WTC11 (cell line): ENCODE measurements at regions not wholly inside any gene's neighbourhood (a gene's known extent, or its start where the extent isn't known, plus 50 kb on each side); places are given as distances from the start of the nearest gene placed in this dataset.

Experiments used
- ATAC-seq: fragments of 200-7000 bp; cut with Tn5 transposase; 2 replicates; pipeline ENCODE4 v1.10.0; 2021; ENCODE audit warnings: mild to moderate bottlenecking, moderate library complexity
- CTCF ChIA-PET: fragments of 300-600 bp; sonication (Branson Sonifier 250); formaldehyde crosslinking; loops from one replicate; lab custom pipeline; 2021; ENCODE audit warnings: antibody characterized with exemption; lab: Charles Lee
- POLR2A ChIA-PET: fragments of 350-600 bp; sonication (Branson Sonifier 250); formaldehyde crosslinking; loops from one replicate; lab custom pipeline; 2021; ENCODE audit warnings: antibody characterized with exemption; lab: Charles Lee
- DNase-seq: peaks from one replicate; pipeline ENCODE4 v3.0.0; 2021; ENCODE audit warnings: low spot score
- H3K27ac Mint-ChIP-seq: 2 replicates; pipeline ENCODE4 v1.8.0; 2021; ENCODE audit warnings: mixed read lengths
- H3K27me3 Mint-ChIP-seq: 2 replicates; pipeline ENCODE4 v1.8.0; 2021; ENCODE audit warnings: low read depth, mild to moderate bottlenecking, moderate library complexity, mixed read lengths
- H3K36me3 Mint-ChIP-seq: 2 replicates; pipeline ENCODE4 v1.8.0; 2021; ENCODE audit warnings: mixed read lengths
- H3K4me1 Mint-ChIP-seq: 2 replicates; pipeline ENCODE4 v1.8.0; 2022; ENCODE audit warnings: mixed read lengths
- H3K4me3 Mint-ChIP-seq: 2 replicates; pipeline ENCODE4 v1.8.0; 2021; ENCODE audit warnings: mild to moderate bottlenecking, moderate library complexity, mixed read lengths
- H3K9me3 Mint-ChIP-seq: 2 replicates; pipeline ENCODE4 v1.8.0; 2021; ENCODE audit warnings: mixed read lengths
- ATF1 ChIP-seq: sonication (generic); formaldehyde crosslinking; IDR thresholded peaks from 2 replicates; pipeline ENCODE4 v1.8.1; 2023; ENCODE audit warnings: mild to moderate bottlenecking, moderate library complexity, missing genetic modification reagents
- ATF2 ChIP-seq: sonication (generic); formaldehyde crosslinking; IDR thresholded peaks from 2 replicates; pipeline ENCODE4 v1.8.1; 2022; ENCODE audit warnings: low read depth, missing genetic modification reagents, borderline replicate concordance
- CREM ChIP-seq: sonication (generic); formaldehyde crosslinking; IDR thresholded peaks from 2 replicates; pipeline ENCODE4 v1.8.1; 2022; ENCODE audit warnings: mild to moderate bottlenecking, missing genetic modification reagents, moderate library complexity
- E2F5 ChIP-seq: sonication (generic); formaldehyde crosslinking; IDR thresholded peaks from 2 replicates; pipeline ENCODE4 v1.8.1; 2022; ENCODE audit warnings: mild to moderate bottlenecking, moderate library complexity, missing genetic modification reagents
- ETV6 ChIP-seq: sonication (generic); formaldehyde crosslinking; IDR thresholded peaks from 2 replicates; pipeline ENCODE4 v1.8.1; 2022; ENCODE audit warnings: mild to moderate bottlenecking, missing genetic modification reagents
- FOXJ3 ChIP-seq: sonication (generic); formaldehyde crosslinking; IDR thresholded peaks from 2 replicates; pipeline ENCODE4 v1.9.0; 2021; ENCODE audit warnings: missing genetic modification reagents, mild to moderate bottlenecking, borderline replicate concordance
- FOXK1 ChIP-seq: sonication (generic); formaldehyde crosslinking; IDR thresholded peaks from 2 replicates; pipeline ENCODE4 v1.8.0; 2022; ENCODE audit warnings: mild to moderate bottlenecking, moderate library complexity, missing genetic modification reagents
- FOXP4 ChIP-seq: sonication (generic); formaldehyde crosslinking; IDR thresholded peaks from 2 replicates; pipeline ENCODE4 v1.8.0; 2022; ENCODE audit warnings: mild to moderate bottlenecking, missing genetic modification reagents
- GRHL2 ChIP-seq: fragments of 250-450 bp; sonication (Bioruptor Pico); IDR thresholded peaks from 2 replicates; pipeline ENCODE4 v1.8.0; 2022; ENCODE audit warnings: mild to moderate bottlenecking, moderate library complexity; ENCODE audit not compliant: insufficient replicate concordance, severe bottlenecking
- GTF2I ChIP-seq: fragments of 250-450 bp; sonication (Bioruptor Pico); conservative IDR thresholded peaks from 2 replicates; pipeline ENCODE4 v1.4.0; 2021; ENCODE audit warnings: mild to moderate bottlenecking
- IRF1 ChIP-seq: sonication (generic); formaldehyde crosslinking; IDR thresholded peaks from 2 replicates; pipeline ENCODE4 v1.8.0; 2023; ENCODE audit warnings: missing genetic modification reagents
- IRF2 ChIP-seq: sonication (generic); formaldehyde crosslinking; IDR thresholded peaks from 2 replicates; pipeline ENCODE4 v1.8.0; 2022; ENCODE audit warnings: low read depth, missing genetic modification reagents, borderline replicate concordance
- KAT7 ChIP-seq: sonication (generic); formaldehyde crosslinking; IDR thresholded peaks from 2 replicates; pipeline ENCODE4 v1.8.1; 2023; ENCODE audit warnings: missing genetic modification reagents, mild to moderate bottlenecking, borderline replicate concordance
- MLX ChIP-seq: sonication (generic); formaldehyde crosslinking; IDR thresholded peaks from 2 replicates; pipeline ENCODE4 v1.8.1; 2023; ENCODE audit warnings: mild to moderate bottlenecking, missing genetic modification reagents, moderate library complexity
- MYBL2 ChIP-seq: sonication (generic); formaldehyde crosslinking; IDR thresholded peaks from 2 replicates; pipeline ENCODE4 v1.8.1; 2023; ENCODE audit warnings: mild to moderate bottlenecking, moderate library complexity, missing genetic modification reagents
- NR1H2 ChIP-seq: sonication (generic); formaldehyde crosslinking; IDR thresholded peaks from 2 replicates; pipeline ENCODE4 v1.9.0; 2021; ENCODE audit warnings: mild to moderate bottlenecking, moderate library complexity, missing genetic modification reagents
- NR2C2 ChIP-seq: sonication (generic); formaldehyde crosslinking; IDR thresholded peaks from 2 replicates; pipeline ENCODE4 v1.8.0; 2022; ENCODE audit warnings: mild to moderate bottlenecking, missing genetic modification reagents
- NR3C1 ChIP-seq: sonication (generic); formaldehyde crosslinking; conservative IDR thresholded peaks from 2 replicates; pipeline ENCODE4 v1.8.1; 2023; ENCODE audit warnings: low read depth, mild to moderate bottlenecking, missing genetic modification reagents
- USF1 ChIP-seq: sonication (generic); formaldehyde crosslinking; IDR thresholded peaks from 2 replicates; pipeline ENCODE4 v1.8.0; 2022; ENCODE audit warnings: mild to moderate bottlenecking, missing genetic modification reagents
- ZMAT4 ChIP-seq: fragments of 250-450 bp; sonication (Bioruptor Pico); IDR thresholded peaks from 2 replicates; pipeline ENCODE4 v1.9.0; 2021; ENCODE audit warnings: mild to moderate bottlenecking
- ZNF396 ChIP-seq: fragments of 250-450 bp; sonication (Bioruptor Pico); IDR thresholded peaks from 2 replicates; pipeline ENCODE4 v1.8.0; 2021; ENCODE audit warnings: mild to moderate bottlenecking, moderate library complexity, borderline replicate concordance
- ZNF423 ChIP-seq: fragments of 250-450 bp; sonication (Bioruptor Pico); IDR thresholded peaks from 2 replicates; pipeline ENCODE4 v2.1.2; 2022; ENCODE audit warnings: mild to moderate bottlenecking, moderate library complexity
- ZNF671 ChIP-seq: fragments of 250-450 bp; sonication (Bioruptor Pico); IDR thresholded peaks from 2 replicates; pipeline ENCODE4 v1.8.0; 2021; ENCODE audit warnings: mild to moderate bottlenecking
- TF ChIP-seq, protein P1 (sequence below): fragments of 250-450 bp; sonication (Bioruptor Pico); IDR thresholded peaks from 2 replicates; pipeline ENCODE4 v1.9.0; 2021; ENCODE audit warnings: mild to moderate bottlenecking, borderline replicate concordance
- TF ChIP-seq, protein P2 (sequence below): sonication (generic); formaldehyde crosslinking; IDR thresholded peaks from 2 replicates; pipeline ENCODE4 v1.8.1; 2023; ENCODE audit warnings: mild to moderate bottlenecking, missing genetic modification reagents, moderate library complexity

GRCh38 chr10:47073967-47074366 lies 162.7 kb downstream of the PTPN20 start:
- no peak for TF ChIP-seq ETV6 (CRISPR knock-in tag)
- no peak for TF ChIP-seq KAT7
- TF ChIP-seq IRF2 (CRISPR knock-in tag), result no peak
- TF ChIP-seq, protein P1, sequence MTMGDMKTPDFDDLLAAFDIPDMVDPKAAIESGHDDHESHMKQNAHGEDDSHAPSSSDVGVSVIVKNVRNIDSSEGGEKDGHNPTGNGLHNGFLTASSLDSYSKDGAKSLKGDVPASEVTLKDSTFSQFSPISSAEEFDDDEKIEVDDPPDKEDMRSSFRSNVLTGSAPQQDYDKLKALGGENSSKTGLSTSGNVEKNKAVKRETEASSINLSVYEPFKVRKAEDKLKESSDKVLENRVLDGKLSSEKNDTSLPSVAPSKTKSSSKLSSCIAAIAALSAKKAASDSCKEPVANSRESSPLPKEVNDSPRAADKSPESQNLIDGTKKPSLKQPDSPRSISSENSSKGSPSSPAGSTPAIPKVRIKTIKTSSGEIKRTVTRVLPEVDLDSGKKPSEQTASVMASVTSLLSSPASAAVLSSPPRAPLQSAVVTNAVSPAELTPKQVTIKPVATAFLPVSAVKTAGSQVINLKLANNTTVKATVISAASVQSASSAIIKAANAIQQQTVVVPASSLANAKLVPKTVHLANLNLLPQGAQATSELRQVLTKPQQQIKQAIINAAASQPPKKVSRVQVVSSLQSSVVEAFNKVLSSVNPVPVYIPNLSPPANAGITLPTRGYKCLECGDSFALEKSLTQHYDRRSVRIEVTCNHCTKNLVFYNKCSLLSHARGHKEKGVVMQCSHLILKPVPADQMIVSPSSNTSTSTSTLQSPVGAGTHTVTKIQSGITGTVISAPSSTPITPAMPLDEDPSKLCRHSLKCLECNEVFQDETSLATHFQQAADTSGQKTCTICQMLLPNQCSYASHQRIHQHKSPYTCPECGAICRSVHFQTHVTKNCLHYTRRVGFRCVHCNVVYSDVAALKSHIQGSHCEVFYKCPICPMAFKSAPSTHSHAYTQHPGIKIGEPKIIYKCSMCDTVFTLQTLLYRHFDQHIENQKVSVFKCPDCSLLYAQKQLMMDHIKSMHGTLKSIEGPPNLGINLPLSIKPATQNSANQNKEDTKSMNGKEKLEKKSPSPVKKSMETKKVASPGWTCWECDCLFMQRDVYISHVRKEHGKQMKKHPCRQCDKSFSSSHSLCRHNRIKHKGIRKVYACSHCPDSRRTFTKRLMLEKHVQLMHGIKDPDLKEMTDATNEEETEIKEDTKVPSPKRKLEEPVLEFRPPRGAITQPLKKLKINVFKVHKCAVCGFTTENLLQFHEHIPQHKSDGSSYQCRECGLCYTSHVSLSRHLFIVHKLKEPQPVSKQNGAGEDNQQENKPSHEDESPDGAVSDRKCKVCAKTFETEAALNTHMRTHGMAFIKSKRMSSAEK (CRISPR knock-in tag), result no peak
- no peak for TF ChIP-seq NR1H2 (CRISPR knock-in tag)
- TF ChIP-seq MLX (CRISPR knock-in tag), result no peak
- no peak for TF ChIP-seq FOXK1
- no peak for TF ChIP-seq ZNF423
- no peak for TF ChIP-seq ATF1 (CRISPR knock-in tag)
- no peak for TF ChIP-seq ZMAT4 (CRISPR knock-in tag)
- no peak for TF ChIP-seq GTF2I
- TF ChIP-seq E2F5 (CRISPR knock-in tag), result no peak
- no peak overlapping the region for H3K27ac Mint-ChIP-seq
- no peaks in the 10 kb centered on the region for H3K36me3 Mint-ChIP-seq
- ATAC-seq (no peak), DNase-seq (no peak)
- H3K4me1 Mint-ChIP-seq, result no peaks in the 10 kb centered on the region
- H3K27me3 Mint-ChIP-seq, result no peaks in the 10 kb centered on the region
- no peak overlapping the region for H3K4me3 Mint-ChIP-seq
- CTCF ChIA-PET, result interaction anchor here (2.4 kb wide), 1 partner anchor 49 kb away, joined by 10 read pairs; no protein-coding TSS in a partner anchor
- POLR2A ChIA-PET, result no interaction called here
- H3K9me3 Mint-ChIP-seq, result peaks cover 7% of the 10 kb centered on the region

DNA sequence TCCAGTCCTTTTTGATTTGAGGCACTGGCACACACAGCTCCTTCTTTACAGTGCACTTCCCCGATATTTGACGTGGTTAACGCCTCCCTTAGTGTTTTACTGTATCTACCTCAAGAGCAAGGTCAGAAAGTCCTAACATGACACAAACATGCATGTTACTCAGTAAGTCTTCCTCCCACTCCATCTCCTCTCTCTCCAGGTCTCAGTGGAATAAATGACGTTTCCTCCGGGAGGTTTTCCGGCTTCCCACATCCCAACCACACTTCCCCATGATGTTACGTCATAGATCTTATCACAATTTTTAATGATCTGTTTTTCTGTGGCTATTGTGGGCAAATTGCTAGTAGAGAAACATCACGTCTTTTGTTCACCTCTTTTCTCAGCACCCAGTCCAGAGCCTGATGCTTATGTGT lies 165.7 kb downstream of the PTPN20 start:
- Mint-ChIP-seq H3K9me3 (peaks cover 18% of the 10 kb centered on the region), H3K4me3 (no peak overlapping the region), H3K36me3 (no peaks in the 10 kb centered on the region), H3K4me1 (no peaks in the 10 kb centered on the region), H3K27ac (no peak overlapping the region), H3K27me3 (no peaks in the 10 kb centered on the region)
- ATAC-seq (no peak), DNase-seq (no peak)
- ChIA-PET CTCF (no interaction called here), POLR2A (no interaction called here)
- TF ChIP-seq CREM (CRISPR knock-in tag) (no peak), FOXP4 (CRISPR knock-in tag) (no peak), ZNF396 (CRISPR knock-in tag) (no peak), GRHL2 (CRISPR knock-in tag) (no peak), ATF1 (CRISPR knock-in tag) (no peak), USF1 (CRISPR knock-in tag) (no peak), NR3C1 (CRISPR knock-in tag) (no peak), NR2C2 (CRISPR knock-in tag) (no peak), FOXJ3 (no peak), ATF2 (no peak), IRF1 (CRISPR knock-in tag) (no peak), MYBL2 (CRISPR knock-in tag) (no peak), ETV6 (CRISPR knock-in tag) (no peak), ZNF671 (CRISPR knock-in tag) (no peak)
- TF ChIP-seq, protein P2, sequence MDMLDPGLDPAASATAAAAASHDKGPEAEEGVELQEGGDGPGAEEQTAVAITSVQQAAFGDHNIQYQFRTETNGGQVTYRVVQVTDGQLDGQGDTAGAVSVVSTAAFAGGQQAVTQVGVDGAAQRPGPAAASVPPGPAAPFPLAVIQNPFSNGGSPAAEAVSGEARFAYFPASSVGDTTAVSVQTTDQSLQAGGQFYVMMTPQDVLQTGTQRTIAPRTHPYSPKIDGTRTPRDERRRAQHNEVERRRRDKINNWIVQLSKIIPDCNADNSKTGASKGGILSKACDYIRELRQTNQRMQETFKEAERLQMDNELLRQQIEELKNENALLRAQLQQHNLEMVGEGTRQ (CRISPR knock-in tag), result no peak
